OCI-M1 (cell line): ENCODE measurements at regions not wholly inside any gene's neighbourhood (a gene's known extent, or its start where the extent isn't known, plus 50 kb on each side); places are given as distances from the start of the nearest gene placed in this dataset.
"Not testable (repeated sequence)": the region's sequence is repeated elsewhere in the genome, so short reads cannot be mapped to it uniquely, and the experiment has no call there.

ENCODE experiments used
- DNase-seq: peaks from one replicate; lab custom pipeline; 2025; lab: John Stamatoyannopoulos, UW

GRCh38 chr18:14460364-14460763, 83.0 kb downstream of the POTEC start:
- DNase-seq, result not testable (repeated sequence)

GRCh38 chr18:14459826-14460225, 83.6 kb downstream of the POTEC start:
- not testable (repeated sequence) for DNase-seq

- DNase-seq, result peak; percentile 10
Observed at GRCh38 chr18:14458009-14458945, 85.1 kb downstream of the POTEC start.

- not testable (repeated sequence) for DNase-seq
Observed at GRCh38 chr18:14450637-14451009, 92.8 kb downstream of the POTEC start.

GRCh38 chr18:14449995-14450636, 93.3 kb downstream of the POTEC start:
- not testable (repeated sequence) for DNase-seq

- not testable (repeated sequence) for DNase-seq
Observed at GRCh38 chr18:14449062-14449461, 94.3 kb downstream of the POTEC start.

- not testable (repeated sequence) for DNase-seq
Observed at GRCh38 chr18:14447715-14448114, 95.7 kb downstream of the POTEC start.

- DNase-seq, result peak; percentile 71
Observed at GRCh38 chr18:14435460-14435859, 107.9 kb downstream of the POTEC start.

GRCh38 chr18:14432371-14432770, 111.0 kb downstream of the POTEC start:
- DNase-seq, result not testable (repeated sequence)

GRCh38 chr18:14431031-14431521, 112.3 kb downstream of the POTEC start:
- DNase-seq, result peak; percentile 36

GRCh38 chr18:14415806-14416205, 127.6 kb downstream of the POTEC start:
- DNase-seq, result peak; percentile 50

GRCh38 chr18:14415399-14415798, 128.0 kb downstream of the POTEC start:
- DNase-seq, result not testable (repeated sequence)

GRCh38 chr18:14395533-14395932, 147.9 kb downstream of the POTEC start:
- peak; percentile 54 for DNase-seq

- DNase-seq, result not testable (repeated sequence)
Observed at GRCh38 chr18:14393563-14394103, 149.8 kb downstream of the POTEC start.

GRCh38 chr18:14392604-14393003, 150.8 kb downstream of the POTEC start:
- DNase-seq, result not testable (repeated sequence)

- not testable (repeated sequence) for DNase-seq
Observed at GRCh38 chr18:14384961-14385360, 158.4 kb downstream of the POTEC start.

GRCh38 chr18:14382666-14383065, 160.7 kb downstream of the POTEC start:
- DNase-seq, result not testable (repeated sequence)

GRCh38 chr18:14379489-14379888, 163.9 kb downstream of the POTEC start:
- not testable (repeated sequence) for DNase-seq

- DNase-seq, result not testable (repeated sequence)
Observed at GRCh38 chr18:14378376-14378775, 165.0 kb downstream of the POTEC start.

- DNase-seq, result not testable (repeated sequence)
Observed at GRCh38 chr18:14361346-14361745, 182.1 kb downstream of the POTEC start.

- not testable (repeated sequence) for DNase-seq
Observed at GRCh38 chr18:14357553-14358297, 185.7 kb downstream of the POTEC start.

GRCh38 chr18:14342170-14342569, 201.2 kb downstream of the POTEC start:
- DNase-seq, result not testable (repeated sequence)
